Suprapubic skin (tissue), 4 donors: ENCODE measurements at regions not wholly inside any gene's neighbourhood (a gene's known extent, or its start where the extent isn't known, plus 50 kb on each side); places are given as distances from the start of the nearest gene placed in this dataset.

Experiments used
- DNase-seq, 2 donors: peaks; one replicate each; pipeline ENCODE4 v3.0.0-alpha.2; 2019; ENCODE audit warnings: low spot score in 2 of 2
- H3K27ac ChIP-seq: fragments of 200-600 bp; sonication (generic); one replicate; pipeline ENCODE4 v1.5.1; 2019
- H3K27me3 ChIP-seq: fragments of 200-600 bp; sonication (generic); one replicate; pipeline ENCODE4 v1.5.1; 2019
- H3K36me3 ChIP-seq: fragments of 200-600 bp; sonication (generic); one replicate; pipeline ENCODE4 v1.5.1; 2019
- H3K4me1 ChIP-seq: fragments of 200-600 bp; sonication (generic); one replicate; pipeline ENCODE4 v1.5.1; 2019
- H3K4me3 ChIP-seq: fragments of 200-600 bp; sonication (generic); one replicate; pipeline ENCODE4 v1.5.1; 2019; ENCODE audit warnings: mild to moderate bottlenecking
- H3K9me3 ChIP-seq: fragments of 200-600 bp; sonication (generic); one replicate; pipeline ENCODE4 v1.5.1; 2019
- CTCF ChIP-seq, 2 donors: fragments of 200-600 bp in 1 of 2; fragments of 450-650 bp in 1 of 2; sonication (generic) in 1 of 2; IDR thresholded peaks; one replicate each; pipeline ENCODE4 v1.5.1; 2016 to 2019; ENCODE audit warnings: antibody characterized with exemption in 2 of 2, mild to moderate bottlenecking in 1 of 2, moderate library complexity in 1 of 2
- EP300 ChIP-seq: sonication (generic); formaldehyde crosslinking; IDR thresholded peaks from one replicate; pipeline ENCODE4 v1.6.1; 2017; ENCODE audit warnings: antibody characterized with exemption
- POLR2A ChIP-seq, 2 donors: fragments of 450-650 bp; IDR thresholded peaks; one replicate each; pipeline ENCODE4 v1.6.1; 2017; ENCODE audit warnings: antibody characterized with exemption in 2 of 2, mild to moderate bottlenecking in 2 of 2, moderate library complexity in 2 of 2
- POLR2AphosphoS5 ChIP-seq, 3 donors: sonication (generic); formaldehyde crosslinking; IDR thresholded peaks; one replicate each; pipeline ENCODE4 v1.6.1; 2017; ENCODE audit warnings: antibody characterized with exemption in 3 of 3
- WGBS: methylation state at CpG from one replicate; pipeline ENCODE4 v1.1.5; 2018; 5-methylcytosine and 5-hydroxymethylcytosine counted together

GRCh38 chr3:15851735-15852134, 54.0 kb upstream of the ANKRD28 start:
- Histone ChIP-seq H3K36me3 (no peaks in the 10 kb centered on the region), H3K4me1 (no peaks in the 10 kb centered on the region), H3K27me3 (no peaks in the 10 kb centered on the region), H3K27ac (no peak overlapping the region), H3K4me3 (no peak overlapping the region), H3K9me3 (no peaks in the 10 kb centered on the region)
- DNase-seq = no peak
- 98% methylated on average over 3 of the region's 3 CpGs for WGBS
- no peak for TF ChIP-seq EP300
- TF ChIP-seq POLR2A (IDR thresholded peaks at IDR 0.05) = no peak
- TF ChIP-seq CTCF (IDR thresholded peaks at IDR 0.05) = no peak
- no peak for TF ChIP-seq POLR2AphosphoS5 (IDR thresholded peaks at IDR 0.05)

GRCh38 chr3:15858547-15859506, 61.0 kb upstream of the ANKRD28 start:
- peak overlapping the region; percentile 97 for H3K4me3 ChIP-seq
- DNase-seq = peak in 1 of 2 donors; percentile 67

GRCh38 chr3:15859507-15860013, 61.8 kb upstream of the ANKRD28 start:
- Histone ChIP-seq H3K27me3 (no peaks in the 10 kb centered on the region), H3K36me3 (no peaks in the 10 kb centered on the region), H3K4me1 (peaks cover 20% of the 10 kb centered on the region), H3K4me3 (peak overlapping the region; percentile 97), H3K9me3 (no peaks in the 10 kb centered on the region), H3K27ac (peak overlapping the region; percentile 87)
- WGBS = under 1% methylated on average over 54 of the region's 73 CpGs
- TF ChIP-seq EP300 (no peak), CTCF (IDR thresholded peaks at IDR 0.05) (no peak), POLR2AphosphoS5 (IDR thresholded peaks at IDR 0.05) (no peak), POLR2A (IDR thresholded peaks at IDR 0.05) (no peak)
- peak; percentile 84 to 85 for DNase-seq

More at GRCh38 chr3:15858547-15859506, 61.0 kb upstream of the ANKRD28 start:
- 5% methylated on average over 35 of the region's 70 CpGs for WGBS
- Histone ChIP-seq H3K36me3 (no peaks in the 10 kb centered on the region), H3K27ac (peak overlapping the region; percentile 87), H3K9me3 (no peaks in the 10 kb centered on the region), H3K27me3 (no peaks in the 10 kb centered on the region), H3K4me1 (peaks cover 20% of the 10 kb centered on the region)
- TF ChIP-seq EP300 = no peak
- TF ChIP-seq POLR2A (IDR thresholded peaks at IDR 0.05) = no peak
- TF ChIP-seq POLR2AphosphoS5 (IDR thresholded peaks at IDR 0.05) = no peak
- no peak for TF ChIP-seq CTCF (IDR thresholded peaks at IDR 0.05)

GRCh38 chr3:15860014-15860934, 62.5 kb upstream of the ANKRD28 start:
- under 1% methylated on average over 54 of the region's 55 CpGs for WGBS
- TF ChIP-seq EP300 = no peak
- TF ChIP-seq CTCF (IDR thresholded peaks at IDR 0.05) = no peak
- no peak for TF ChIP-seq POLR2AphosphoS5 (IDR thresholded peaks at IDR 0.05)
- TF ChIP-seq POLR2A (IDR thresholded peaks at IDR 0.05) = no peak
- H3K4me3 ChIP-seq = peak overlapping the region; percentile 97
- no peaks in the 10 kb centered on the region for H3K27me3 ChIP-seq
- H3K36me3 ChIP-seq = no peaks in the 10 kb centered on the region
- peak in 1 of 2 donors; percentile 76 for DNase-seq
- peak overlapping the region; percentile 87 for H3K27ac ChIP-seq
- no peaks in the 10 kb centered on the region for H3K9me3 ChIP-seq
- peaks cover 20% of the 10 kb centered on the region for H3K4me1 ChIP-seq
